ENCODE measurements at regions not wholly inside any gene's neighbourhood (a gene's known extent, or its start where the extent isn't known, plus 50 kb on each side); places are given as distances from the start of the nearest gene placed in this dataset.
"Not testable (repeated sequence)": the region's sequence is repeated elsewhere in the genome, so short reads cannot be mapped to it uniquely, and the experiment has no call there.

DNA sequence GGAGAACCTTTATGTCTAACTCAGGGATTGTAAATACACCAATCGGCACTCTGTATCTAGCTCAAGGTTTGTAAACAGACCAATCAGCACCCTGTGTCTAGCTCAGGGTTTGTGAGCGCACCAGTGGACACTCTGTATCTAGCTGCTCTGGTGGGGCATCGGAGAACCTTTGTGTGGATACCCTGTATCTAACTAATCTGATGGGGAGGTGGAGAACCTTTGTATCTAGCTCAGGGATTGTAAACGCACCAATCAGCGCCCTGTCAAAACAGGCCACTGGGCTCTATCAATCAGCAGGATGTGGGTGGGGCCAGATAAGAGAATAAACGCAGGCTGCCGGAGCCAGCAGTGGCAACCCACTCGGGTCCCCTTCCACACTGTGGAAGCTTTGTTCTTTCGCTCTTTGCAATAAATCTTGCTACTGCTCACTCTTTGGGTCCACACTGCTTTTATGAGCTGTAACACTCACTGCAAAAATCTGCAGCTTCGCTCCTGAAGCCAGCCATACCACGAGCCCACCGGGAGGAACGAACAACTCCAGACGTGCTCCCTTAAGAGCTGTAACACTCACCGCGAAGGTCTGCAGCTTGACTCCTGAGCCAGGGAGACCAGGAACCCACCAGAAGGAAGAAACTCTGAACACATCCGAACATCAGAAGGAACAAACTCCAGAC, 1673.2 kb upstream of the B3GALT2 start:
- not testable (repeated sequence) for TF ChIP-seq EZH2 (IDR thresholded peaks at IDR 0.05; ENCODE audit: borderline replicate concordance, control insufficient read depth, low read depth, low read length); SP1 (IDR thresholded peaks at IDR 0.05; ENCODE audit: low read depth, low read length); RCOR1 (conservative IDR thresholded peaks at IDR 0.05; ENCODE audit: low read depth, low read length); CEBPB (IDR thresholded peaks at IDR 0.05; ENCODE audit: borderline replicate concordance in 1 of 2, low read depth in 2 of 2, low read length in 2 of 2)
- TF ChIP-seq, protein P1, sequence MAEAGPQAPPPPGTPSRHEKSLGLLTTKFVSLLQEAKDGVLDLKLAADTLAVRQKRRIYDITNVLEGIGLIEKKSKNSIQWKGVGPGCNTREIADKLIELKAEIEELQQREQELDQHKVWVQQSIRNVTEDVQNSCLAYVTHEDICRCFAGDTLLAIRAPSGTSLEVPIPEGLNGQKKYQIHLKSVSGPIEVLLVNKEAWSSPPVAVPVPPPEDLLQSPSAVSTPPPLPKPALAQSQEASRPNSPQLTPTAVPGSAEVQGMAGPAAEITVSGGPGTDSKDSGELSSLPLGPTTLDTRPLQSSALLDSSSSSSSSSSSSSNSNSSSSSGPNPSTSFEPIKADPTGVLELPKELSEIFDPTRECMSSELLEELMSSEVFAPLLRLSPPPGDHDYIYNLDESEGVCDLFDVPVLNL (IDR thresholded peaks at IDR 0.05; ENCODE audit: low read depth, low read length), result not testable (repeated sequence)
